ENCODE measurements at regions not wholly inside any gene's neighbourhood (a gene's known extent, or its start where the extent isn't known, plus 50 kb on each side); places are given as distances from the start of the nearest gene placed in this dataset.

GRCh38 chr6:1003394-1004160, 308.3 kb upstream of the FOXQ1 start:
- H3K27ac Mint-ChIP-seq (ENCODE audit: unreplicated experiment), result no peak overlapping the region
- no peaks in the 10 kb centered on the region for H3K9me3 Mint-ChIP-seq (ENCODE audit: unreplicated experiment)
- BruUV-seq (replicated peaks), result no TSS peak
- intact Hi-C loops (cut with micrococcal nuclease; ENCODE audit: unreplicated experiment), result no loop called here
- CTCF ChIA-PET, result interaction anchor here (0.7 kb wide), 1 partner anchor 831 kb away, joined by 3 read pairs; no protein-coding TSS in a partner anchor
- Histone ChIP-seq H3K9me3 (no peaks in the 10 kb centered on the region), H3K4me1 (no peaks in the 10 kb centered on the region), H3K27me3 (replicated peaks; ENCODE audit: control insufficient read depth, insufficient read depth, low read length) (no peaks in the 10 kb centered on the region), H3K36me3 (ENCODE audit: control insufficient read depth, insufficient read depth, low read length) (no peaks in the 10 kb centered on the region), H3K4me3 (ENCODE audit: low read depth, low read length) (no peak overlapping the region)
- H3K4me3 Mint-ChIP-seq (ENCODE audit: unreplicated experiment), result no peak overlapping the region
- no peak for TF ChIP-seq CTCF (IDR thresholded peaks at IDR 0.05; ENCODE audit: insufficient read depth in 1 of 2, low read depth in 1 of 2, low read length in 1 of 2, severe bottlenecking in 1 of 2, unreplicated experiment in 1 of 2)
- no peaks in the 10 kb centered on the region for H3K27me3 Mint-ChIP-seq (ENCODE audit: insufficient read depth, unreplicated experiment)
- H3K36me3 Mint-ChIP-seq (ENCODE audit: insufficient read depth, unreplicated experiment), result no peaks in the 10 kb centered on the region
- POLR2A ChIA-PET, result no interaction called here
- no peak for DNase-seq
- H3K4me1 Mint-ChIP-seq (ENCODE audit: low read depth, unreplicated experiment), result no peaks in the 10 kb centered on the region

- H3K36me3 ChIP-seq (ENCODE audit: control insufficient read depth, insufficient read depth, low read length), result no peaks in the 10 kb centered on the region
- ChIA-PET CTCF (interaction anchor here (0.7 kb wide), 1 partner anchor 831 kb away, joined by 3 read pairs; no protein-coding TSS in a partner anchor), POLR2A (no interaction called here)
- TF ChIP-seq CTCF (IDR thresholded peaks at IDR 0.05; ENCODE audit: insufficient read depth in 1 of 2, low read depth in 1 of 2, low read length in 1 of 2, severe bottlenecking in 1 of 2, unreplicated experiment in 1 of 2), result no peak
- H3K9me3 ChIP-seq, result no peaks in the 10 kb centered on the region
- no TSS peak for BruUV-seq (replicated peaks)
- no peaks in the 10 kb centered on the region for H3K27me3 ChIP-seq (replicated peaks; ENCODE audit: control insufficient read depth, insufficient read depth, low read length)
- H3K4me3 Mint-ChIP-seq (ENCODE audit: unreplicated experiment), result no peak overlapping the region
- H3K27ac Mint-ChIP-seq (ENCODE audit: unreplicated experiment), result no peak overlapping the region
- no peaks in the 10 kb centered on the region for H3K4me1 Mint-ChIP-seq (ENCODE audit: low read depth, unreplicated experiment)
- no peak for DNase-seq
- intact Hi-C loops (cut with micrococcal nuclease; ENCODE audit: unreplicated experiment), result no loop called here
- H3K4me3 ChIP-seq (ENCODE audit: low read depth, low read length), result no peak overlapping the region
- H3K4me1 ChIP-seq, result no peaks in the 10 kb centered on the region
- H3K9me3 Mint-ChIP-seq (ENCODE audit: unreplicated experiment), result no peaks in the 10 kb centered on the region
- H3K27me3 Mint-ChIP-seq (ENCODE audit: insufficient read depth, unreplicated experiment), result no peaks in the 10 kb centered on the region
- no peaks in the 10 kb centered on the region for H3K36me3 Mint-ChIP-seq (ENCODE audit: insufficient read depth, unreplicated experiment)
These were observed 308.9 kb upstream of the FOXQ1 start for GRCh38 chr6:1002989-1003388.

- no peaks in the 10 kb centered on the region for H3K27me3 Mint-ChIP-seq (ENCODE audit: insufficient read depth, unreplicated experiment)
- ChIA-PET CTCF (no interaction called here), POLR2A (interaction anchor here (0.5 kb wide), 1 partner anchor 309 kb away, joined by 3 read pairs; no protein-coding TSS in a partner anchor)
- Histone ChIP-seq H3K27me3 (replicated peaks; ENCODE audit: control insufficient read depth, insufficient read depth, low read length) (no peaks in the 10 kb centered on the region), H3K4me1 (no peaks in the 10 kb centered on the region), H3K9me3 (no peaks in the 10 kb centered on the region), H3K4me3 (ENCODE audit: low read depth, low read length) (no peak overlapping the region), H3K36me3 (ENCODE audit: control insufficient read depth, insufficient read depth, low read length) (no peaks in the 10 kb centered on the region)
- H3K4me3 Mint-ChIP-seq (ENCODE audit: unreplicated experiment), result no peak overlapping the region
- H3K27ac Mint-ChIP-seq (ENCODE audit: unreplicated experiment), result no peak overlapping the region
- no peak for DNase-seq
- H3K9me3 Mint-ChIP-seq (ENCODE audit: unreplicated experiment), result no peaks in the 10 kb centered on the region
- intact Hi-C loops (cut with micrococcal nuclease; ENCODE audit: unreplicated experiment), result no loop called here
- no peak for TF ChIP-seq CTCF (IDR thresholded peaks at IDR 0.05; ENCODE audit: insufficient read depth in 1 of 2, low read depth in 1 of 2, low read length in 1 of 2, severe bottlenecking in 1 of 2, unreplicated experiment in 1 of 2)
- BruUV-seq (replicated peaks), result no TSS peak
- no peaks in the 10 kb centered on the region for H3K36me3 Mint-ChIP-seq (ENCODE audit: insufficient read depth, unreplicated experiment)
- H3K4me1 Mint-ChIP-seq (ENCODE audit: low read depth, unreplicated experiment), result no peaks in the 10 kb centered on the region
These were observed 308.9 kb upstream of the EXOC2 start for GRCh38 chr6:1001655-1002349.
